Activated CD4-positive, alpha-beta T cell treated with anti-CD3 and anti-CD28 coated beads, Interleukin-2, amount 50 U/mL, for 48 hours (primary cell): ENCODE measurements at regions not wholly inside any gene's neighbourhood (a gene's known extent, or its start where the extent isn't known, plus 50 kb on each side); places are given as distances from the start of the nearest gene placed in this dataset.
"Not testable (repeated sequence)": the region's sequence is repeated elsewhere in the genome, so short reads cannot be mapped to it uniquely, and the experiment has no call there.

Experiments used
- DNase-seq, 2 experiments: peaks; one replicate each; pipeline ENCODE4 v3.0.0-alpha.2; 2020

GRCh38 chr10:91091780-91092179 lies 128.7 kb upstream of the PCGF5 start:
- no peak for DNase-seq

GRCh38 chr10:91096274-91096673 lies 124.2 kb upstream of the PCGF5 start:
- no peak for DNase-seq

GRCh38 chr10:91097313-91097712 lies 123.2 kb upstream of the PCGF5 start:
- no peak for DNase-seq

- DNase-seq: not testable (repeated sequence)
Measured at GRCh38 chr10:91098021-91098420, 122.4 kb upstream of the PCGF5 start.

GRCh38 chr10:91103384-91104192 lies 116.9 kb upstream of the PCGF5 start:
- no peak for DNase-seq

- no peak for DNase-seq
Measured at GRCh38 chr10:91104193-91105041, 116.0 kb upstream of the PCGF5 start.

GRCh38 chr10:91105269-91105668 lies 115.2 kb upstream of the PCGF5 start:
- no peak for DNase-seq

GRCh38 chr10:91108820-91109219 lies 111.6 kb upstream of the PCGF5 start:
- DNase-seq: no peak

- DNase-seq: no peak
Measured at GRCh38 chr10:91111060-91111459, 109.4 kb upstream of the PCGF5 start.

GRCh38 chr10:91115618-91116390 lies 104.7 kb upstream of the PCGF5 start:
- DNase-seq: no peak

GRCh38 chr10:91117505-91117904 lies 103.0 kb upstream of the PCGF5 start:
- no peak for DNase-seq

- no peak for DNase-seq
Measured at GRCh38 chr10:91120348-91120747, 100.1 kb upstream of the PCGF5 start.

GRCh38 chr10:91123261-91123660 lies 97.2 kb upstream of the PCGF5 start:
- DNase-seq: no peak

- no peak for DNase-seq
Measured at GRCh38 chr10:91124016-91124415, 96.4 kb upstream of the PCGF5 start.

- DNase-seq: no peak
Measured at GRCh38 chr10:91126471-91126870, 94.0 kb upstream of the PCGF5 start.

- DNase-seq: no peak
Measured at GRCh38 chr10:91127341-91128082, 93.0 kb upstream of the PCGF5 start.

GRCh38 chr10:91135113-91135512 lies 85.3 kb upstream of the PCGF5 start:
- no peak for DNase-seq

- no peak for DNase-seq
Measured at GRCh38 chr10:91137011-91137643, 83.3 kb upstream of the PCGF5 start.

- DNase-seq: no peak
Measured at GRCh38 chr10:91137822-91138221, 82.6 kb upstream of the PCGF5 start.

- DNase-seq: no peak
Measured at GRCh38 chr10:91140995-91141549, 79.4 kb upstream of the PCGF5 start.

GRCh38 chr10:91144961-91145360 lies 75.5 kb upstream of the PCGF5 start:
- no peak for DNase-seq

- DNase-seq: no peak
Measured at GRCh38 chr10:91146146-91146545, 74.3 kb upstream of the PCGF5 start.
